ENCODE measurements at regions not wholly inside any gene's neighbourhood (a gene's known extent, or its start where the extent isn't known, plus 50 kb on each side); places are given as distances from the start of the nearest gene placed in this dataset.

GRCh38 chrX:13266641-13267345 lies 53.1 kb downstream of the ATXN3L start:
- no peak overlapping the region for H3K4me3 ChIP-seq (ENCODE audit: low read depth, low read length)
- POLR2A ChIA-PET = no interaction called here
- no peak for DNase-seq (ENCODE audit: low read depth, low spot score)
- TF ChIP-seq CTCF (IDR thresholded peaks at IDR 0.05; ENCODE audit: insufficient read depth, low read length, missing control alignments) = no peak
- CTCF ChIA-PET = interaction anchor here (0.9 kb wide), 1 partner anchor 13 kb away, joined by 3 read pairs; no protein-coding TSS in a partner anchor

DNA sequence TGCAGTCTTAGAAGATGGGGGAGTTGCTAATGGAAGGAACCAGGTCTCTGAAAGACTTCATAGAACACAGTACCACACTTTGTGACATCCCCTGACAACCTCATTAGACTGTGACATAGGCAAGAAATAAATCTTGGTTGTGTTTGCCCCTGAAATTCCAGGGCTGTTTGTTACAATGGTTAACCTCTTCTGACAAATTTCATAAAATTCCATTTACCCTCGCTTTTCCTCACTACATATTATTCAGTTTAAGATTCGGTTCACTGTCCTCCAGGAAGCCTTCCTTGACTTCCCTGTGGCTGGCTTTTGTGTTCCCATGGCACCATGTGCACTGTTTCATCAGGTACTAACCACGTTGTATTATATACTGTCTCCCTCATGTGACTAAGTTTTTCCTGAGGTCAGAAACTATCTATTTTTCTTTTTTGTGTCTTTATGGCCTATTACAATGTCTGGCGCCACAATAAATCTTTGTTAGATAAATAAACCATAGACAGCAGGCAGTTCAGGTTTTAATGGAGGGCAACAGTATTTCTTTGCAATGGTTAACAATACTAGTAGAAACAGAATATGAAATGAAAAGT lies 54.2 kb downstream of the ATXN3L start:
- no peak for DNase-seq (ENCODE audit: low read depth, low spot score)
- H3K4me3 ChIP-seq (ENCODE audit: low read depth, low read length) = no peak overlapping the region
- ChIA-PET CTCF (interaction anchor here (1.1 kb wide), 1 partner anchor 11 kb away, joined by 3 read pairs; no protein-coding TSS in a partner anchor), POLR2A (no interaction called here)
- TF ChIP-seq CTCF (IDR thresholded peaks at IDR 0.05; ENCODE audit: insufficient read depth, low read length, missing control alignments) = no peak

DNA sequence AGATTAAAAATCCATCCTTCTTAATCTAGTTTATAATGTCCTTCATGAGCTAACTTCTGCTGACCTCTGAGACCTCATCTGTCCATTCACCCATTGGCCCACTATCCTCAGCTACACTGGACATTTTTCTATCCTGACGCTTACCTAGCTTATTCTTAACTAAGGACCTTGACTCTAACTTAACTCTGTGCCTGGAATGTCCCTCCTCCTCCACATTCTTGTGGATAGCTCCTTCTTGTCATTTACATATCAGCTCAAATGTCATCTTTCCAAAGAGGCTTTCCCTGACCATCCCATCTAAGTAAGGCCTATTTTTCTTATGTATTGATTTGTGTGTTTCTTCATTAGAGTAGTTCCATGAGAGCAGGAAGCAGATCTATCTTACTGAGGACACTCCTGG lies 54.7 kb downstream of the ATXN3L start:
- TF ChIP-seq CTCF (IDR thresholded peaks at IDR 0.05; ENCODE audit: insufficient read depth, low read length, missing control alignments) = no peak
- ChIA-PET POLR2A (no interaction called here), CTCF (interaction anchor here (1.1 kb wide), 1 partner anchor 10 kb away, joined by 3 read pairs; no protein-coding TSS in a partner anchor)
- DNase-seq (ENCODE audit: low read depth, low spot score) = no peak
- H3K4me3 ChIP-seq (ENCODE audit: low read depth, low read length) = no peak overlapping the region

DNA sequence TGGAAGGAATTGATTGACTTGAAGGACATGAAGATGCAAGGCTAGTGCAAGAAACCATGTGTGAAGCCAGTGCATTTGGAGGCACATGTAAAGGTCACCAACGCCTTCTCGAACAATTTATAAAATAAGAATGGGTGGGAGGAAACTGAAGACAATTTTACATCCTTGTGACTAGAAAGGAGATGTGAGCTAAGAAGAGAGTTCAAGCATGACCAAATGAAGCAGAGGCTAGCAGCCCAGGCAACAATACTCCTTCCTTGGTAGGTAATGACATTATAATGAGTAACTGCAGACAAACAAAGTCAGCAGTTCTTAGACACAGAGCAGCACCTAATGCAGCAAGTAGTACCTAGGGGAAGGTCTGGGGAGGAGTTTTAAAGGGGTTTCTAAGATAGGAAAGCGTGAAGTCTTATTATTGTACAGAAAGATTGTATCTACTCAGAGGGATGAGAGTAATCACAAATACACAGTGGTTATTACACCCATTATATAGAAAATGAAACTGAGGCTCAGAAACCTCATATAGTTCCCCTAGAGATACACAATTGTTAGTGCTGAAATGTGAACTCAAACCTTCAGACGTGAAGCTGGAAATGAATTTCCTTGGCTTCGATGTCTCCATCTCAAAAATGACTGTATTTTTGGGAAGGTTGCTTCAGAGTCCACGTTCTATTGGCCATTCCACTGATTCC lies 56.1 kb downstream of the ATXN3L start:
- TF ChIP-seq CTCF (IDR thresholded peaks at IDR 0.05; ENCODE audit: insufficient read depth, low read length, missing control alignments) = no peak
- H3K4me3 ChIP-seq (ENCODE audit: low read depth, low read length) = no peak overlapping the region
- POLR2A ChIA-PET = no interaction called here
- DNase-seq (ENCODE audit: low read depth, low spot score) = no peak
- CTCF ChIA-PET = no interaction called here

DNA sequence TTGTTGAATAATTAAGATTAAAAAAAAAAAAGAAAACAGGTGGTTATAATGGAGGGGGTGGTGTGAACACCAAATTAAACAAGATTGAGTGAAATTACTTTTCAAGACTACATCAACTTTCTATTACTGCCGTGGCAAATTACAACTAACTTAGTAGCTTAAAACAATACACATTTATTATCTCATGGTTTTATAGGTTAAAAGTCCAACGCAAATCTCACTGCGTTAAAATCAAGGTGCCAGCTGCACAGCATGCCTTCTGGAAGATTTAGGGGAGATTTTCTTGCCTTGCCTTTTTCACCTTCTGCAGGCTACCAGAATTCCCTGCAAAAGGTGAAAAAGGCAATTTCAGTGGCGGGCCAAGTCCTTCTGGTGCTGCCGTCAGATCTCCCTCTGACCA lies 58.5 kb downstream of the ATXN3L start:
- no peak for DNase-seq (ENCODE audit: low read depth, low spot score)
- no peak for TF ChIP-seq CTCF (IDR thresholded peaks at IDR 0.05; ENCODE audit: insufficient read depth, low read length, missing control alignments)
- ChIA-PET POLR2A (no interaction called here), CTCF (no interaction called here)
- no peak overlapping the region for H3K4me3 ChIP-seq (ENCODE audit: low read depth, low read length)

DNA sequence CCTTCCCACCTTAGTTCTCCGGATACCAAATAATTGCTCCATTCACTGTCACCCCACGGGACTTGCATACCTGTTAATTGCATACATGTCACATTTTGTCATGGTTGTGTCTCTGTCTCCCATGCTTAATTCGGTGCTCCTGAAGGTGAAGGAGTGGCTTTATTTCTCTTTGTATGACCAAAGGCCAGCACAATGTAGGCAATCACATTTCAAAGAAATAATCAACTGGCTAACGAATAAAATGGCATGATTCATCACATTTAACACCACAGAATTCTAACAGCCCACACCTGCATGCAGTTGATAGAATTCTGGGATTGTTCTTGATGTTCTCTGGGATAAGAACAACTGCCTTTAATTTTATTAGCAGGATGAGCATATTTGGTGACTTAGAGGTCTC lies 59.3 kb downstream of the ATXN3L start:
- no peak for TF ChIP-seq CTCF (IDR thresholded peaks at IDR 0.05; ENCODE audit: insufficient read depth, low read length, missing control alignments)
- ChIA-PET CTCF (no interaction called here), POLR2A (no interaction called here)
- H3K4me3 ChIP-seq (ENCODE audit: low read depth, low read length) = no peak overlapping the region
- no peak for DNase-seq (ENCODE audit: low read depth, low spot score)
